Stimulated activated CD4-positive, alpha-beta T cell treated with anti-CD3 and anti-CD28 coated beads, Interleukin-1b, Interleukin-23, amount 100 ng/mL, for 48 hours (primary cell): ENCODE measurements at regions not wholly inside any gene's neighbourhood (a gene's known extent, or its start where the extent isn't known, plus 50 kb on each side); places are given as distances from the start of the nearest gene placed in this dataset.
"Not testable (repeated sequence)": the region's sequence is repeated elsewhere in the genome, so short reads cannot be mapped to it uniquely, and the experiment has no call there.

ENCODE experiments used
- DNase-seq: peaks from one replicate; pipeline ENCODE4 v3.0.0-alpha.2; 2020

- no peak for DNase-seq
These were observed 593.4 kb upstream of the NR2F2 start for GRCh38 chr15:95737060-95737459.

GRCh38 chr15:95739131-95739530, 591.4 kb upstream of the NR2F2 start:
- no peak for DNase-seq

- DNase-seq: no peak
These were observed 588.7 kb upstream of the NR2F2 start for GRCh38 chr15:95741830-95742229.

- DNase-seq: no peak
These were observed 588.2 kb upstream of the NR2F2 start for GRCh38 chr15:95742256-95742655.

- DNase-seq: no peak
These were observed 587.7 kb upstream of the NR2F2 start for GRCh38 chr15:95742836-95743235.

- DNase-seq: no peak
These were observed 573.3 kb upstream of the NR2F2 start for GRCh38 chr15:95757171-95757570.

- no peak for DNase-seq
These were observed 572.0 kb upstream of the NR2F2 start for GRCh38 chr15:95758451-95758850.

GRCh38 chr15:95758851-95759250, 571.6 kb upstream of the NR2F2 start:
- no peak for DNase-seq

GRCh38 chr15:95760508-95760907, 570.0 kb upstream of the NR2F2 start:
- DNase-seq: no peak

GRCh38 chr15:95761501-95762165, 568.9 kb upstream of the NR2F2 start:
- no peak for DNase-seq

GRCh38 chr15:95763426-95763825, 567.1 kb upstream of the NR2F2 start:
- DNase-seq: no peak

- DNase-seq: no peak
These were observed 565.3 kb upstream of the NR2F2 start for GRCh38 chr15:95765161-95765560.

- no peak for DNase-seq
These were observed 560.3 kb upstream of the NR2F2 start for GRCh38 chr15:95770196-95770595.

GRCh38 chr15:95772982-95773381, 557.5 kb upstream of the NR2F2 start:
- DNase-seq: no peak

- no peak for DNase-seq
These were observed 546.0 kb upstream of the NR2F2 start for GRCh38 chr15:95784508-95784907.

GRCh38 chr15:95785276-95785675, 545.2 kb upstream of the NR2F2 start:
- DNase-seq: not testable (repeated sequence)

- DNase-seq: no peak
These were observed 537.3 kb upstream of the NR2F2 start for GRCh38 chr15:95793231-95793630.

- no peak for DNase-seq
These were observed 535.1 kb upstream of the NR2F2 start for GRCh38 chr15:95795386-95795785.

GRCh38 chr15:95799286-95800200, 531.0 kb upstream of the NR2F2 start:
- no peak for DNase-seq

GRCh38 chr15:95804484-95804883, 526.0 kb upstream of the NR2F2 start:
- DNase-seq: no peak

GRCh38 chr15:95812491-95812890, 518.0 kb upstream of the NR2F2 start:
- no peak for DNase-seq

- no peak for DNase-seq
These were observed 515.6 kb upstream of the NR2F2 start for GRCh38 chr15:95814908-95815307.

- DNase-seq: no peak
These were observed 513.9 kb upstream of the NR2F2 start for GRCh38 chr15:95816591-95816990.

GRCh38 chr15:95822961-95823360, 507.5 kb upstream of the NR2F2 start:
- no peak for DNase-seq
